ENCODE measurements at regions not wholly inside any gene's neighbourhood (a gene's known extent, or its start where the extent isn't known, plus 50 kb on each side); places are given as distances from the start of the nearest gene placed in this dataset.

DNA sequence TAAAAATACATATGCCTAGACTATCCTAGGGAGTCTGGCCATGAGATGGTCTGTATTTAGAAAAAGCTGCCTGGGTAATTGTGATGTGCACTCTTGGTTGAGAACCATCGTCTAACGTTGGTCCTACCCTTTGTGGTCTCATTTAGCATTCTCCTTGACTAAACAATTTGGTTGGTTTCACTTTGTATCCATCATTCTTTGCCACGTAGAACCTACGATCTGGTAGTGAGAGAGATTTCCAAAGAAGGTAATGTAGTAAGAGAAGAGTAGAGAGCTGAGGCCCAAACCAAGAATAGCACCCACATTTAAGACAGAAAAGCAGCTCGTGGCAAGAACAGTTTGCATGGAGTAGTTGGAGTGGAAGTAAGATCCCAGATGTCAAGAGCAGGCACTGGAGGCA is 219.8 kb downstream of the TMEM200A start:
- intact Hi-C loops (cut with micrococcal nuclease; ENCODE audit: unreplicated experiment): no loop called here
- POLR2A ChIA-PET: no interaction called here

DNA sequence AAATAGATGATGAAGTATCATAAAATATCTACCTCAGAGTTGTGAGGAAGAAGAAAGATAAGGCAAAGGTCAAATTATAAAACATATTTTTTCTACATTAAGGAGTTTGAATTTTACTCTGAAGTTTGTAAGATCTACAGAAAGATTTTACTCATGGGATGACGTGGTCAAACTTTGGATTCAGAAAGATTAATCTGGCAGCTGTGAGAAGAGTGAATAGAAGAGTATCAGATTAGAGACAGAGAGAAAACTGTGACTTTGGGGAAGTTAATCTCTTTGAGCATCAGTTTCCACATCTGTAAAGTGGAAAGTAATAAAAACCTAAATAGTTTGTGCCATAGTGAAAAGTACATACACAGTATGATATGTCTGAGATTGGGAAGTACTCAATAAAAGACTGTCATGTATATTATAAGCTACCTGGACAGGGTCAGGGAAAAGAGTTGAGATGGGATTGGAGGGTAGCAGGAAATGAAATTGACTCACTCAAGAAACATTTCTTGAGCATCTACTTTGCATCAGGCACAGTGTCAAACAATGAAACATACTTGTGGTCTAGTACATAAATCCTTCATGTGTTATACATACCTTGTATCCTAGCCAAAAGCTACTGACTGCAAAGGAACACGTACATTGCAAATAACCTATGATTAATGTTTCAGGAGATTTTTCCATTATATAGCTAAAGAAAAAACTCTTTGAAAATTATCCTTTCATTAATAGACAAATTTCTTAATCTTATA is 222.1 kb downstream of the TMEM200A start:
- no TSS peak for BruUV-seq (replicated peaks)
- intact Hi-C loops (cut with micrococcal nuclease; ENCODE audit: unreplicated experiment): no loop called here
- POLR2A ChIA-PET: no interaction called here

More for the DNA sequence above, 219.8 kb downstream of the TMEM200A start:
- no peak for TF ChIP-seq SIN3A (IDR thresholded peaks at IDR 0.05; ENCODE audit: borderline replicate concordance, insufficient read depth, low read depth, low read length)
- TF ChIP-seq, protein P1, sequence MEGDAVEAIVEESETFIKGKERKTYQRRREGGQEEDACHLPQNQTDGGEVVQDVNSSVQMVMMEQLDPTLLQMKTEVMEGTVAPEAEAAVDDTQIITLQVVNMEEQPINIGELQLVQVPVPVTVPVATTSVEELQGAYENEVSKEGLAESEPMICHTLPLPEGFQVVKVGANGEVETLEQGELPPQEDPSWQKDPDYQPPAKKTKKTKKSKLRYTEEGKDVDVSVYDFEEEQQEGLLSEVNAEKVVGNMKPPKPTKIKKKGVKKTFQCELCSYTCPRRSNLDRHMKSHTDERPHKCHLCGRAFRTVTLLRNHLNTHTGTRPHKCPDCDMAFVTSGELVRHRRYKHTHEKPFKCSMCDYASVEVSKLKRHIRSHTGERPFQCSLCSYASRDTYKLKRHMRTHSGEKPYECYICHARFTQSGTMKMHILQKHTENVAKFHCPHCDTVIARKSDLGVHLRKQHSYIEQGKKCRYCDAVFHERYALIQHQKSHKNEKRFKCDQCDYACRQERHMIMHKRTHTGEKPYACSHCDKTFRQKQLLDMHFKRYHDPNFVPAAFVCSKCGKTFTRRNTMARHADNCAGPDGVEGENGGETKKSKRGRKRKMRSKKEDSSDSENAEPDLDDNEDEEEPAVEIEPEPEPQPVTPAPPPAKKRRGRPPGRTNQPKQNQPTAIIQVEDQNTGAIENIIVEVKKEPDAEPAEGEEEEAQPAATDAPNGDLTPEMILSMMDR (IDR thresholded peaks at IDR 0.05): no peak
- Histone ChIP-seq H3K36me3 (ENCODE audit: control insufficient read depth, insufficient read depth, low read length) (no peaks in the 10 kb centered on the region), H3K4me3 (ENCODE audit: low read depth in 2 of 2, low read length in 2 of 2) (no peak overlapping the region), H3K27ac (ENCODE audit: low read length) (no peak overlapping the region), H3K9me3 (ENCODE audit: control insufficient read depth, insufficient read depth, low read depth, low read length) (no peaks in the 10 kb centered on the region), H3K27me3 (ENCODE audit: control insufficient read depth, insufficient read depth, low read length) (no peaks in the 10 kb centered on the region), H3K4me1 (ENCODE audit: control insufficient read depth, insufficient read depth, low read length) (no peaks in the 10 kb centered on the region)
- CTCF ChIA-PET: no interaction called here
- in situ Hi-C loops (cut with HindIII; ENCODE audit: low pct_unique_long_range_greater_than_20kb, low sequenced_read_pairs): no loop called here
- ATAC-seq: no peak
- no TSS peak for BruUV-seq (replicated peaks)
- no peak for DNase-seq (ENCODE audit: low read depth, low spot score)

More for the DNA sequence above, 222.1 kb downstream of the TMEM200A start:
- Histone ChIP-seq H3K9me3 (ENCODE audit: control insufficient read depth, insufficient read depth, low read depth, low read length) (no peaks in the 10 kb centered on the region), H3K36me3 (ENCODE audit: control insufficient read depth, insufficient read depth, low read length) (no peaks in the 10 kb centered on the region), H3K4me1 (ENCODE audit: control insufficient read depth, insufficient read depth, low read length) (no peaks in the 10 kb centered on the region), H3K27me3 (ENCODE audit: control insufficient read depth, insufficient read depth, low read length) (no peaks in the 10 kb centered on the region), H3K4me3 (ENCODE audit: low read depth in 2 of 2, low read length in 2 of 2) (no peak overlapping the region), H3K27ac (ENCODE audit: low read length) (no peak overlapping the region)
- TF ChIP-seq, protein P1 (IDR thresholded peaks at IDR 0.05): no peak
- TF ChIP-seq, protein P2, sequence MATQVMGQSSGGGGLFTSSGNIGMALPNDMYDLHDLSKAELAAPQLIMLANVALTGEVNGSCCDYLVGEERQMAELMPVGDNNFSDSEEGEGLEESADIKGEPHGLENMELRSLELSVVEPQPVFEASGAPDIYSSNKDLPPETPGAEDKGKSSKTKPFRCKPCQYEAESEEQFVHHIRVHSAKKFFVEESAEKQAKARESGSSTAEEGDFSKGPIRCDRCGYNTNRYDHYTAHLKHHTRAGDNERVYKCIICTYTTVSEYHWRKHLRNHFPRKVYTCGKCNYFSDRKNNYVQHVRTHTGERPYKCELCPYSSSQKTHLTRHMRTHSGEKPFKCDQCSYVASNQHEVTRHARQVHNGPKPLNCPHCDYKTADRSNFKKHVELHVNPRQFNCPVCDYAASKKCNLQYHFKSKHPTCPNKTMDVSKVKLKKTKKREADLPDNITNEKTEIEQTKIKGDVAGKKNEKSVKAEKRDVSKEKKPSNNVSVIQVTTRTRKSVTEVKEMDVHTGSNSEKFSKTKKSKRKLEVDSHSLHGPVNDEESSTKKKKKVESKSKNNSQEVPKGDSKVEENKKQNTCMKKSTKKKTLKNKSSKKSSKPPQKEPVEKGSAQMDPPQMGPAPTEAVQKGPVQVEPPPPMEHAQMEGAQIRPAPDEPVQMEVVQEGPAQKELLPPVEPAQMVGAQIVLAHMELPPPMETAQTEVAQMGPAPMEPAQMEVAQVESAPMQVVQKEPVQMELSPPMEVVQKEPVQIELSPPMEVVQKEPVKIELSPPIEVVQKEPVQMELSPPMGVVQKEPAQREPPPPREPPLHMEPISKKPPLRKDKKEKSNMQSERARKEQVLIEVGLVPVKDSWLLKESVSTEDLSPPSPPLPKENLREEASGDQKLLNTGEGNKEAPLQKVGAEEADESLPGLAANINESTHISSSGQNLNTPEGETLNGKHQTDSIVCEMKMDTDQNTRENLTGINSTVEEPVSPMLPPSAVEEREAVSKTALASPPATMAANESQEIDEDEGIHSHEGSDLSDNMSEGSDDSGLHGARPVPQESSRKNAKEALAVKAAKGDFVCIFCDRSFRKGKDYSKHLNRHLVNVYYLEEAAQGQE (IDR thresholded peaks at IDR 0.05; ENCODE audit: insufficient read depth in 1 of 2, low read depth in 2 of 2, low read length in 1 of 2): no peak
- TF ChIP-seq TCF7L2 (IDR thresholded peaks at IDR 0.05; ENCODE audit: low read depth, low read length) (no peak), SIN3A (IDR thresholded peaks at IDR 0.05; ENCODE audit: borderline replicate concordance, insufficient read depth, low read depth, low read length) (no peak), POLR2AphosphoS5 (IDR thresholded peaks at IDR 0.05; ENCODE audit: low read depth, low read length) (no peak)
- ATAC-seq (no peak), DNase-seq (ENCODE audit: low read depth, low spot score) (no peak)
- CTCF ChIA-PET: no interaction called here
- in situ Hi-C loops (cut with HindIII; ENCODE audit: low pct_unique_long_range_greater_than_20kb, low sequenced_read_pairs): no loop called here
